ENCODE measurements at regions not wholly inside any gene's neighbourhood (a gene's known extent, or its start where the extent isn't known, plus 50 kb on each side); places are given as distances from the start of the nearest gene placed in this dataset.
"Not testable (repeated sequence)": the region's sequence is repeated elsewhere in the genome, so short reads cannot be mapped to it uniquely, and the experiment has no call there.

GRCh38 chrX:112477653-112478052, 202.1 kb downstream of the LHFPL1 start:
- H3K27me3 ChIP-seq (ENCODE audit: control insufficient read depth, insufficient read depth, low read length), result peaks cover 14% of the 10 kb centered on the region
- no peak overlapping the region for H3K27ac ChIP-seq (ENCODE audit: low read length)
- WGBS (ENCODE audit: insufficient coverage), result no CpG with 5 or more reads among the region's 2 CpGs
- no peak for DNase-seq
- no peaks in the 10 kb centered on the region for H3K4me1 ChIP-seq (ENCODE audit: control insufficient read depth, insufficient read depth, low read length)
- H3K9me3 ChIP-seq (replicated peaks; ENCODE audit: control insufficient read depth, low read depth, low read length), result peaks cover 2% of the 10 kb centered on the region
- H3K36me3 ChIP-seq (ENCODE audit: control insufficient read depth, insufficient read depth, low read length), result no peaks in the 10 kb centered on the region
- H3K4me3 ChIP-seq (ENCODE audit: low read length), result no peak overlapping the region

DNA sequence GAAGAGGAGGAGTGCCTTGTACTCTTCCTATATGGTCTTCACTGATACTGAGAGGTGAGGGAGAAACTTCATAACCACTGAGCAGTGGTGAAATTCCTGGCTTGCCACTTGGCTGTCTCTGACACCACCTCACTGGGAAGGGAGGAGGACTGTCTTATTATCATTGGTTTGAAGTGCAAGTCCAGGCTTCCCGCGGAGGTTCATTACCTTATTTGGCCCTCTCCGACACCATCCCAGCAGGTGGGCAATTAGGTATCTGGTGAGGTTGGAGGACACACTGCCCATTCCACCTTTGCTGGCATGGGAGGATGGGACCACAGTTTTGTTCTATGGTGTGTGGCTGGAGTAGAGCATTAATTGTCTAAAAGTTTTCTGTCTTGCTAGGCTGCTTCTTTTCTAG, 206.1 kb downstream of the LHFPL1 start:
- Histone ChIP-seq H3K4me3 (ENCODE audit: low read length) (no peak overlapping the region), H3K27me3 (ENCODE audit: control insufficient read depth, insufficient read depth, low read length) (peaks cover 11% of the 10 kb centered on the region), H3K9me3 (replicated peaks; ENCODE audit: control insufficient read depth, low read depth, low read length) (no peaks in the 10 kb centered on the region), H3K36me3 (ENCODE audit: control insufficient read depth, insufficient read depth, low read length) (no peaks in the 10 kb centered on the region), H3K4me1 (ENCODE audit: control insufficient read depth, insufficient read depth, low read length) (no peaks in the 10 kb centered on the region), H3K27ac (ENCODE audit: low read length) (no peak overlapping the region)
- no CpG with 5 or more reads among the region's 3 CpGs for WGBS (ENCODE audit: insufficient coverage)
- DNase-seq, result no peak

DNA sequence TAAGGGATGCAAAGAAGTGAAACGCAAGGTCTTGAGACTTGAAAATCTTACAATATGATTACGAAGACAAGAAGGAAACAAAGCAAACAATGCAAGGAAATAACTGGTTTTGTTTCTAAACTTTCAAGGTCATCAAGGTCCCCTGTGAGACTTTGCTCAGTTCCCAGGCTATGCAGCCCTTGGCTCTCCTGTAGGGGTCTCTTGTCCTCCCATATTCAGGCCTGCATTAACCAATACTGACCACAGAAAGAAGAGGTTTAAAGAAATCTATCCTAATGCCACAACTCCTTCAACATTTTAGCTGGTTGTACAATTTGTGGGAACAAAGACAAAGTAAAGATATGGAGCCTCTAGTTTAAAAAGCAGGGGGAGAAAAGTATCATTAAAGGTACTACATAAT, 209.2 kb downstream of the LHFPL1 start:
- Histone ChIP-seq H3K27ac (ENCODE audit: low read length) (no peak overlapping the region), H3K9me3 (replicated peaks; ENCODE audit: control insufficient read depth, low read depth, low read length) (no peaks in the 10 kb centered on the region), H3K4me1 (ENCODE audit: control insufficient read depth, insufficient read depth, low read length) (no peaks in the 10 kb centered on the region), H3K27me3 (ENCODE audit: control insufficient read depth, insufficient read depth, low read length) (peaks cover 11% of the 10 kb centered on the region), H3K36me3 (ENCODE audit: control insufficient read depth, insufficient read depth, low read length) (no peaks in the 10 kb centered on the region), H3K4me3 (ENCODE audit: low read length) (no peak overlapping the region)
- WGBS (ENCODE audit: insufficient coverage), result 92% methylated on average over 2 of the region's 2 CpGs
- DNase-seq, result no peak

GRCh38 chrX:112461949-112462450, 217.7 kb downstream of the LHFPL1 start:
- H3K27ac ChIP-seq (ENCODE audit: low read length); H3K9me3 ChIP-seq (replicated peaks; ENCODE audit: control insufficient read depth, low read depth, low read length); H3K27me3 ChIP-seq (ENCODE audit: control insufficient read depth, insufficient read depth, low read length); H3K36me3 ChIP-seq (ENCODE audit: control insufficient read depth, insufficient read depth, low read length); H3K4me1 ChIP-seq (ENCODE audit: control insufficient read depth, insufficient read depth, low read length); H3K4me3 ChIP-seq (ENCODE audit: low read length); DNase-seq: not testable (repeated sequence)
- WGBS (ENCODE audit: insufficient coverage), result 67% methylated on average over 7 of the region's 8 CpGs

DNA sequence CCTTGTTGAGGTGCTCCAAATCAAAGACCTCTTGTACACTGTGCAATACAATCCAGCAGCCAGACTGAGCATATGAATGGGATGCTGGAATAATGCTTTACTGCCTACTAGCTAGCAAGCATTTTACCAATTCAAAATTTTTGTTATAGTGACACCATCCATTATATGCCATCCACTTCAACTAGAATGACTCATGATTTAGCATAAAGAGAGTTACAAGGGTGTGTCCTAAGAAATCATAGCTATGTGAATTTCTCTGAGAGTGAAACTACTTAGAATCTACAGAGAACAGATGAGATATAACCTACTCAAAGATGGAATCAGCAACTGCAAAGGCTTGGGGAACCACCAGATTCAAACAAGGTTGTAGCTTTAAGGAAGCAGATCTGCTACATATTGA, 221.9 kb downstream of the LHFPL1 start:
- no peak for DNase-seq
- no peaks in the 10 kb centered on the region for H3K4me1 ChIP-seq (ENCODE audit: control insufficient read depth, insufficient read depth, low read length)
- H3K27ac ChIP-seq (ENCODE audit: low read length), result no peak overlapping the region
- H3K4me3 ChIP-seq (ENCODE audit: low read length), result no peak overlapping the region
- H3K36me3 ChIP-seq (ENCODE audit: control insufficient read depth, insufficient read depth, low read length), result no peaks in the 10 kb centered on the region
- H3K9me3 ChIP-seq (replicated peaks; ENCODE audit: control insufficient read depth, low read depth, low read length), result peaks cover 3% of the 10 kb centered on the region
- H3K27me3 ChIP-seq (ENCODE audit: control insufficient read depth, insufficient read depth, low read length), result peaks cover 6% of the 10 kb centered on the region

DNA sequence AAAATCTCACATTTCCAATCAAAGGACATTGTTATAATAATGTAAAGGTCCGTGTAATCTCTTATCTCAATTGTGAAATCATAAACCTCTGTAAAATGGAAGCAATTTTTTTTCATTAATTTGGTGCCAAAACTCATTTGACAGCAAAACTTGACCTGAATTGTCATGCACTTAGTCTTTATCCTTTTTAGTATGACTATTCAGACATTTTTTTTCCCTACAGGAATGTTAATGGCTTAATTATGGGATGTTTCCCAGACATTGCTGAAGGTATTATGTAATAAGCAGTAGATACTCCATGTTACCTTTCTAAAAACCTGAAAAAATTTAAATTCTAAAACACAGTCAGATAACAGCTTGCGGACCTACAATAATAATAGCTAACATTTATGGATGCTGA, 228.9 kb downstream of the LHFPL1 start:
- no peak for DNase-seq
- Histone ChIP-seq H3K27me3 (ENCODE audit: control insufficient read depth, insufficient read depth, low read length) (peaks cover 2% of the 10 kb centered on the region), H3K9me3 (replicated peaks; ENCODE audit: control insufficient read depth, low read depth, low read length) (peaks cover 1% of the 10 kb centered on the region), H3K27ac (ENCODE audit: low read length) (no peak overlapping the region), H3K4me1 (ENCODE audit: control insufficient read depth, insufficient read depth, low read length) (no peaks in the 10 kb centered on the region), H3K36me3 (ENCODE audit: control insufficient read depth, insufficient read depth, low read length) (no peaks in the 10 kb centered on the region), H3K4me3 (ENCODE audit: low read length) (no peak overlapping the region)
- no CpG with 5 or more reads among the region's 2 CpGs for WGBS (ENCODE audit: insufficient coverage)

- Histone ChIP-seq H3K9me3 (replicated peaks; ENCODE audit: control insufficient read depth, low read depth, low read length) (no peaks in the 10 kb centered on the region), H3K4me1 (ENCODE audit: control insufficient read depth, insufficient read depth, low read length) (no peaks in the 10 kb centered on the region), H3K4me3 (ENCODE audit: low read length) (no peak overlapping the region), H3K27me3 (ENCODE audit: control insufficient read depth, insufficient read depth, low read length) (peaks cover 8% of the 10 kb centered on the region), H3K27ac (ENCODE audit: low read length) (no peak overlapping the region), H3K36me3 (ENCODE audit: control insufficient read depth, insufficient read depth, low read length) (no peaks in the 10 kb centered on the region)
- no peak for DNase-seq
- 80% methylated on average over 1 of the region's 2 CpGs for WGBS (ENCODE audit: insufficient coverage)
These were observed 239.5 kb downstream of the LHFPL1 start for GRCh38 chrX:112440277-112440676.

DNA sequence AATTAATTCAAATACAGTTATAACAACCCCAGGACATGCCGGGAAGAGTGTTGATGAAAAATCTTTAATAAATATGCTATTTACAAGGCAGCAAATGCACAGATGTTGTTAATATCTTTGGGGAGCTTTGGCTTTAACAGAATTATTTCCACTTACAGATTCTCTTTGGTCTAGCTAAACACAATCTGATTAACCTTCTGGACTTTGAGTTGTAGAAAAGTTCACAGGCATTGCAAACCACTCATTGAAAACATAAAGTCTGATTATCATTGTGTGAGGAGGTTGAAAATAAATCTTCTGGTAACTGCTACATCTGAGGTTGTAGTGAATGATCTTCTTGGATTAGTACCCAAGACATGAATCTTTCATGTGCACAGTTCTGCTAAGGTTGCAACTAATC, 255.6 kb downstream of the LHFPL1 start:
- no peaks in the 10 kb centered on the region for H3K4me1 ChIP-seq (ENCODE audit: control insufficient read depth, insufficient read depth, low read length)
- H3K9me3 ChIP-seq (replicated peaks; ENCODE audit: control insufficient read depth, low read depth, low read length), result no peaks in the 10 kb centered on the region
- DNase-seq, result no peak
- H3K27ac ChIP-seq (ENCODE audit: low read length), result no peak overlapping the region
- peaks cover 4% of the 10 kb centered on the region for H3K27me3 ChIP-seq (ENCODE audit: control insufficient read depth, insufficient read depth, low read length)
- WGBS (ENCODE audit: insufficient coverage), result no CpG with 5 or more reads among the region's 1 CpG
- no peaks in the 10 kb centered on the region for H3K36me3 ChIP-seq (ENCODE audit: control insufficient read depth, insufficient read depth, low read length)
- H3K4me3 ChIP-seq (ENCODE audit: low read length), result no peak overlapping the region

GRCh38 chrX:112391313-112391712, 288.4 kb downstream of the LHFPL1 start:
- Histone ChIP-seq H3K27me3 (ENCODE audit: control insufficient read depth, insufficient read depth, low read length) (peaks cover 20% of the 10 kb centered on the region), H3K27ac (ENCODE audit: low read length) (no peak overlapping the region), H3K9me3 (replicated peaks; ENCODE audit: control insufficient read depth, low read depth, low read length) (no peaks in the 10 kb centered on the region), H3K4me3 (ENCODE audit: low read length) (no peak overlapping the region), H3K36me3 (ENCODE audit: control insufficient read depth, insufficient read depth, low read length) (no peaks in the 10 kb centered on the region), H3K4me1 (ENCODE audit: control insufficient read depth, insufficient read depth, low read length) (no peaks in the 10 kb centered on the region)
- no peak for DNase-seq
- WGBS (ENCODE audit: insufficient coverage), result 67% methylated on average over 1 of the region's 3 CpGs

GRCh38 chrX:112381649-112382298, 298.0 kb downstream of the LHFPL1 start:
- not testable (repeated sequence) for H3K9me3 ChIP-seq (replicated peaks; ENCODE audit: control insufficient read depth, low read depth, low read length); H3K36me3 ChIP-seq (ENCODE audit: control insufficient read depth, insufficient read depth, low read length); H3K4me1 ChIP-seq (ENCODE audit: control insufficient read depth, insufficient read depth, low read length); H3K4me3 ChIP-seq (ENCODE audit: low read length); H3K27ac ChIP-seq (ENCODE audit: low read length); H3K27me3 ChIP-seq (ENCODE audit: control insufficient read depth, insufficient read depth, low read length)
- WGBS (ENCODE audit: insufficient coverage), result 39% methylated on average over 4 of the region's 8 CpGs
- DNase-seq, result peak; percentile 22
